H1 (cell line): ENCODE measurements at regions not wholly inside any gene's neighbourhood (a gene's known extent, or its start where the extent isn't known, plus 50 kb on each side); places are given as distances from the start of the nearest gene placed in this dataset.

Experiments
- CTCF ChIP-seq, 3 experiments: IDR thresholded peaks; 1 replicate in 2 of 3; 2 replicates in 1 of 3; pipeline versions ENCODE4 v1.5.1 to v1.6.1; 2011; ENCODE audit warnings: low read length in 3 of 3, mild to moderate bottlenecking in 3 of 3, inconsistent platforms in 2 of 3, low read depth in 1 of 3, moderate library complexity in 1 of 3; ENCODE audit not compliant: insufficient read depth in 1 of 3; ENCODE audit errors: control extremely low read depth in 1 of 3
- SRF ChIP-seq: IDR thresholded peaks from 2 replicates; pipeline ENCODE4 v1.6.1; 2011; ENCODE audit warnings: mild to moderate bottlenecking, low read depth, low read length, moderate library complexity

DNA sequence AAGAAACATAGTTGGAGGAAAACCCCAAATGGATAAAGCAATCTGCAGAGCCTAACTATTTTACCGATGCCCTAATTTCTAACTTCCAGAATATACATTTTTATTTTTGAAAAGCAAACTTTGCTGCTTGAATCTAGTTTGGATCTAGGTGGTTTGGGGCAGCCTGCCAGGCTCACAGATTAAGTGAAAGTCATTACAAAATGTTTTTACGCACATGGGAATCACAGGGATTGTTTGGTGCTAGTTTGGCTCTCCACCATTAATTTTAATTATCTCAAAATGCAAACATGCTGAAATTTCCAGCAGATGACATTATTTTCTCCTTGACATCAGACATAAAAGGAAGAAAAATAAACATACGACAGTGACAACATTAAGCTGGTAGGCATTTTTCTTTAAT, 166.7 kb upstream of the INHBA start:
- TF ChIP-seq CTCF (IDR thresholded peaks at IDR 0.05; ENCODE audit: control extremely low read depth in 1 of 3, insufficient read depth in 1 of 3, low read depth in 1 of 3, low read length in 3 of 3) (no peak), SRF (no peak)
